ENCODE measurements at regions not wholly inside any gene's neighbourhood (a gene's known extent, or its start where the extent isn't known, plus 50 kb on each side); places are given as distances from the start of the nearest gene placed in this dataset.

DNA sequence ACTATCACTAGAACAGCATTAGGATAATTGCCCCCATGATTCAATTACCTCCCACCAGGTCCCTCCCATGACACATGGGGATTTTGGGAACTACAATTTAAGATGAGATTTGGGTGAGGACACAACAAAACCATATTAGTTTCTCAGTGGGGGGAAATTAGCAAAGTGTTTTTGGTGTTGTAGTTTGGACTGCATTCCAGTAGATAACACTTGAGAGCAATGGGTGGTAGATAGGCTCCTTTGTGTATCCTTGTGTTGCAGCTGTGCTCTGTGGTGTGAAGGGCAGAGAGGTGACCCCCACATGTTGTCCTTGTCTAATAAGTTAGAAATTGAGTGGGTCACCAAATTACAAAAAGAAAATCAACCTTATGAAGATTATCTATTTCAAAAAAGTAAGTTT is 223.8 kb downstream of the SATB1 start:
- no peak overlapping the region for H3K4me3 ChIP-seq (replicated peaks; ENCODE audit: low read depth, low read length)
- TF ChIP-seq CTCF (IDR thresholded peaks at IDR 0.05; ENCODE audit: low read depth, low read length, missing control alignments): no peak
- no peak for DNase-seq (ENCODE audit: extremely low read depth, low read depth)

DNA sequence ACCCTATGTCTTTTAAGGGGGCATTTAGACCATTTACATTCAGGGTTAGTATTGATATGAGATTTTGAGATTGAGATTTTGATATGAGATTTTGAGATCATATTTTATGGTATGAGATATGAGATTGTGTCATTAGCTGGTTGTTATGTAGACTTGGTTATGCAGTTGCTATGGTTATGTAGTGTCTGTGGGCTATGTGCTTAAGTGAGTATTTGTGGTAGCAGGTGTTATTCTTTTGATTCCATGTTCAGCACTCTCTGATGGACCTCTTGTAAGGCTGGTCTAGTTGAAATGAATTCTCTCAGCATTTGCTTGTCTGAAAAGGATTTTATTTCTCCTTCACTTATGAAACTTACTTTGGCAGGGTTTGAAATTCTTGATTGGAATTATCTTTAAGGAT is 225.4 kb downstream of the SATB1 start:
- no peak for DNase-seq (ENCODE audit: extremely low read depth, low read depth)
- TF ChIP-seq CTCF (IDR thresholded peaks at IDR 0.05; ENCODE audit: low read depth, low read length, missing control alignments): no peak
- H3K4me3 ChIP-seq (replicated peaks; ENCODE audit: low read depth, low read length): no peak overlapping the region

- TF ChIP-seq CTCF (IDR thresholded peaks at IDR 0.05; ENCODE audit: low read depth, low read length, missing control alignments): no peak
- no peak for DNase-seq (ENCODE audit: extremely low read depth, low read depth)
- no peak overlapping the region for H3K4me3 ChIP-seq (replicated peaks; ENCODE audit: low read depth, low read length)
These were observed 229.3 kb downstream of the SATB1 start for GRCh38 chr3:18195836-18196235.

DNA sequence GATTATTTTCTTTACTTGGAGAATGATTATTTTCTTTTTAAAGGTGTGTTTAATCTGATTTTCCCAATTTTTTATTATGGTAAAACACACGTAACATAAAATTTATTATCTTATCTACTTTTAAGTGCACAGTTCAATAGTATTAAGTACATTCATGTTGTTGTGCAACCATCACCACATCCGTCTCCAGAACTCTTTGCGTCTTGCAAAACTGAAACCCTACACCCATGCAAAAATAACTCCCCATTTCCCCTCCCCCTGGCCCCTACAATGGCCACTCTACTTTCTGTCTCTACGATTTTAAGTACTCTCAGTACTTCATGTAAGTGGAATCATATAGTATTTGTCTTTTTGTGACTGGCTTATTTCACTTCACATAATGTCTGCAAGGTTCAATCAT is 230.7 kb downstream of the SATB1 start:
- DNase-seq (ENCODE audit: extremely low read depth, low read depth): no peak
- no peak overlapping the region for H3K4me3 ChIP-seq (replicated peaks; ENCODE audit: low read depth, low read length)
- no peak for TF ChIP-seq CTCF (IDR thresholded peaks at IDR 0.05; ENCODE audit: low read depth, low read length, missing control alignments)

DNA sequence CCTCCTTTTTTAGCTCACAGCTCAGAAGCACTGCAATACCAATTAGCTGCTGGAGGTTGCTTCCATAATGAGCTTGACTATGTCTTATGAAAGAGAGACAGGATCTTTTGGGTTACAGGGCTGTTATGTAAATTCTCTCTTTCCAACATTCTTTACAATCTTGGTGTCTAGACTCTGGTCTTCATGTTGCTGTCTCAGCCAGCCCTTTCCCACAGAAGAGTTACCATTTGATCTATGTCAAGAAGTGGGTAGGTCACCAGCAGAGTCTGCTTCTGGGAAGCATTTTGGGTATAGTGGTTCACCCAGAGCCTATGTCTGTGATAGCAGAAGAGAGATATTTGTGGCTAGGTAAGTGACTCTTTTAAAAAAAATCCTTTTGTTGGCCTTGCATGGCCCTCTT is 234.5 kb downstream of the SATB1 start:
- no peak for TF ChIP-seq CTCF (IDR thresholded peaks at IDR 0.05; ENCODE audit: low read depth, low read length, missing control alignments)
- DNase-seq (ENCODE audit: extremely low read depth, low read depth): no peak
- no peak overlapping the region for H3K4me3 ChIP-seq (replicated peaks; ENCODE audit: low read depth, low read length)

GRCh38 chr3:18189282-18190050 is 235.7 kb downstream of the SATB1 start:
- TF ChIP-seq CTCF (IDR thresholded peaks at IDR 0.05; ENCODE audit: low read depth, low read length, missing control alignments): no peak
- DNase-seq (ENCODE audit: extremely low read depth, low read depth): peak; percentile 14
- no peak overlapping the region for H3K4me3 ChIP-seq (replicated peaks; ENCODE audit: low read depth, low read length)

GRCh38 chr3:18188491-18188890 is 236.6 kb downstream of the SATB1 start:
- TF ChIP-seq CTCF (IDR thresholded peaks at IDR 0.05; ENCODE audit: low read depth, low read length, missing control alignments): no peak
- H3K4me3 ChIP-seq (replicated peaks; ENCODE audit: low read depth, low read length): no peak overlapping the region
- no peak for DNase-seq (ENCODE audit: extremely low read depth, low read depth)
